ENCODE measurements at regions not wholly inside any gene's neighbourhood (a gene's known extent, or its start where the extent isn't known, plus 50 kb on each side); places are given as distances from the start of the nearest gene placed in this dataset.

DNA sequence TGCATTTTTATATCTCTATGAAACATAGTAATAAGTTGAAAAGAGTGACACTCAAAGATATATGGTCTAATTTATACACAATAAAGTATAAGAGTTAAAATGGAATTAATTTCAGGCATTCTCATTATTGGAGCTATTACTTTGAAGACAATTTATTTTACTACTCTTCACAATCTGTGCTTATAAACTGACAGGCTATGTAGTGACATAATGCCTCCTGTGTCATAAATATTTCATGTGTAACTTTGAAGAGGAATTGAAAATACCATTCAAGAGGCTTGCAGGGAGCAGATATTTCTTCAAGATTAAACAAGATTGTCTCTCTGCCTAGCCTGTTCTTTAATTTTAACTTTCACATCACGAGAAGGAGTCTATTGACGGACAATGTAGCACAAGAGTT, 1881.5 kb upstream of the PCDH20 start:
- no peak overlapping the region for H3K14ac ChIP-seq (replicated peaks; ENCODE audit: low read depth, low read length)
- dilution Hi-C loops (cut with HindIII; ENCODE audit: low sequenced_read_pairs, unreplicated experiment) = no loop called here
- CTCF ChIA-PET = no interaction called here

More for the DNA sequence above, 1881.5 kb upstream of the PCDH20 start:
- in situ Hi-C loops (cut with MboI; ENCODE audit: low sequenced_read_pairs) = no loop called here
- WGBS, 2 experiments (ENCODE audit: extremely low coverage in 2 of 2, insufficient read length in 1 of 2) = no CpG with 5 or more reads among the region's 2 CpGs
- Histone ChIP-seq H3K36me3 (ENCODE audit: control insufficient read depth, insufficient read depth, low read length) (no peaks in the 10 kb centered on the region), H3K9me1 (ENCODE audit: insufficient read depth, low read length) (no peaks in the 10 kb centered on the region), H3K27me3 (ENCODE audit: control insufficient read depth, insufficient read depth, low read length) (no peaks in the 10 kb centered on the region), H4K8ac (ENCODE audit: low read depth in 2 of 2, low read length in 2 of 2) (no peak overlapping the region), H3K4ac (ENCODE audit: low read depth, low read length) (no peak overlapping the region), H2BK120ac (ENCODE audit: low read depth, low read length) (no peak overlapping the region), H2AFZ (replicated peaks; ENCODE audit: low read length, poor library complexity) (no peak overlapping the region), H2AK9ac (replicated peaks; ENCODE audit: low read depth, low read length, poor library complexity) (no peak overlapping the region), H3K9me3 (ENCODE audit: control insufficient read depth, insufficient read depth, low read length) (no peaks in the 10 kb centered on the region), H3K56ac (ENCODE audit: extremely low read depth, insufficient read depth, low read length) (no peak overlapping the region), H3K79me1 (ENCODE audit: low read depth in 1 of 2, low read length in 2 of 2) (no peaks in the 10 kb centered on the region), H4K20me1 (ENCODE audit: insufficient read depth, low read length) (no peaks in the 10 kb centered on the region), H3K9ac (ENCODE audit: low read depth, low read length) (no peak overlapping the region), H2BK5ac (ENCODE audit: low read depth, low read length, poor library complexity, severe bottlenecking) (no peak overlapping the region), H4K91ac (ENCODE audit: insufficient read depth, low read depth, low read length) (no peak overlapping the region), H3K4me1 (ENCODE audit: control insufficient read depth, insufficient read depth, low read length) (no peaks in the 10 kb centered on the region; the same call in 1 of the 2 replicates), H3K4me2 (ENCODE audit: low read depth, low read length) (no peak overlapping the region), H4K5ac (ENCODE audit: low read depth, low read length) (no peak overlapping the region), H2BK15ac (ENCODE audit: low read depth, low read length) (no peak overlapping the region), H2BK20ac (ENCODE audit: low read depth, low read length) (no peak overlapping the region), H2AK5ac (ENCODE audit: low read depth, low read length) (no peak overlapping the region), H3K23ac (ENCODE audit: low read depth, low read length) (no peak overlapping the region), H3K18ac (ENCODE audit: low read depth, low read length) (no peak overlapping the region), H3K27ac (ENCODE audit: insufficient read depth, low read length) (no peak overlapping the region), H3K4me3 (ENCODE audit: insufficient read depth, low read depth, low read length) (no peak overlapping the region)
- POLR2A ChIA-PET (ENCODE audit: unreplicated experiment) = no interaction called here
- TF ChIP-seq, protein P1, sequence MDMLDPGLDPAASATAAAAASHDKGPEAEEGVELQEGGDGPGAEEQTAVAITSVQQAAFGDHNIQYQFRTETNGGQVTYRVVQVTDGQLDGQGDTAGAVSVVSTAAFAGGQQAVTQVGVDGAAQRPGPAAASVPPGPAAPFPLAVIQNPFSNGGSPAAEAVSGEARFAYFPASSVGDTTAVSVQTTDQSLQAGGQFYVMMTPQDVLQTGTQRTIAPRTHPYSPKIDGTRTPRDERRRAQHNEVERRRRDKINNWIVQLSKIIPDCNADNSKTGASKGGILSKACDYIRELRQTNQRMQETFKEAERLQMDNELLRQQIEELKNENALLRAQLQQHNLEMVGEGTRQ (IDR thresholded peaks at IDR 0.05; ENCODE audit: low read depth, low read length) = no peak
- TF ChIP-seq, protein P2, sequence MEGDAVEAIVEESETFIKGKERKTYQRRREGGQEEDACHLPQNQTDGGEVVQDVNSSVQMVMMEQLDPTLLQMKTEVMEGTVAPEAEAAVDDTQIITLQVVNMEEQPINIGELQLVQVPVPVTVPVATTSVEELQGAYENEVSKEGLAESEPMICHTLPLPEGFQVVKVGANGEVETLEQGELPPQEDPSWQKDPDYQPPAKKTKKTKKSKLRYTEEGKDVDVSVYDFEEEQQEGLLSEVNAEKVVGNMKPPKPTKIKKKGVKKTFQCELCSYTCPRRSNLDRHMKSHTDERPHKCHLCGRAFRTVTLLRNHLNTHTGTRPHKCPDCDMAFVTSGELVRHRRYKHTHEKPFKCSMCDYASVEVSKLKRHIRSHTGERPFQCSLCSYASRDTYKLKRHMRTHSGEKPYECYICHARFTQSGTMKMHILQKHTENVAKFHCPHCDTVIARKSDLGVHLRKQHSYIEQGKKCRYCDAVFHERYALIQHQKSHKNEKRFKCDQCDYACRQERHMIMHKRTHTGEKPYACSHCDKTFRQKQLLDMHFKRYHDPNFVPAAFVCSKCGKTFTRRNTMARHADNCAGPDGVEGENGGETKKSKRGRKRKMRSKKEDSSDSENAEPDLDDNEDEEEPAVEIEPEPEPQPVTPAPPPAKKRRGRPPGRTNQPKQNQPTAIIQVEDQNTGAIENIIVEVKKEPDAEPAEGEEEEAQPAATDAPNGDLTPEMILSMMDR (conservative IDR thresholded peaks at IDR 0.05; ENCODE audit: low read depth, low read length) = no peak
- TF ChIP-seq RAD21 (IDR thresholded peaks at IDR 0.05; ENCODE audit: low read length) = no peak
- TF ChIP-seq SMC3 (IDR thresholded peaks at IDR 0.05; ENCODE audit: low read depth, low read length) = no peak
- DNase-seq (no peak), ATAC-seq (ENCODE audit: low read depth) (no peak)
- intact Hi-C loops (cut with micrococcal nuclease) = no loop called here
- no TSS peak for BruUV-seq (replicated peaks)
